SK-MEL-5 (cell line): ENCODE measurements at regions not wholly inside any gene's neighbourhood (a gene's known extent, or its start where the extent isn't known, plus 50 kb on each side); places are given as distances from the start of the nearest gene placed in this dataset.
"Not testable (repeated sequence)": the region's sequence is repeated elsewhere in the genome, so short reads cannot be mapped to it uniquely, and the experiment has no call there.

Source experiments
- DNase-seq: peaks from one replicate; pipeline ENCODE4 v3.0.0-alpha.2; 2016; ENCODE audit warnings: low read depth, low spot score
- in situ Hi-C: cut with HindIII; loops from 2 replicates; pipeline ENCODE4 v1.10.0; 2016; ENCODE audit warnings: low sequenced_read_pairs, high pct_unique_total_duplicates, low pct_unique_long_range_greater_than_20kb

- DNase-seq, result no peak
- in situ Hi-C loops, result no loop called here
Observed at GRCh38 chr3:99319450-99319849, 318.9 kb upstream of the COL8A1 start.

GRCh38 chr3:99317201-99317600, 321.2 kb upstream of the COL8A1 start:
- no peak for DNase-seq
- in situ Hi-C loops, result no loop called here

- in situ Hi-C loops, result no loop called here
- no peak for DNase-seq
Observed at GRCh38 chr3:99315896-99316295, 322.5 kb upstream of the COL8A1 start.

GRCh38 chr3:99313485-99313884, 324.9 kb upstream of the COL8A1 start:
- no peak for DNase-seq
- in situ Hi-C loops, result no loop called here

GRCh38 chr3:99298661-99299060, 339.7 kb upstream of the COL8A1 start:
- DNase-seq, result no peak
- in situ Hi-C loops, result no loop called here

GRCh38 chr3:99295836-99296235, 342.6 kb upstream of the COL8A1 start:
- in situ Hi-C loops, result no loop called here
- no peak for DNase-seq

- in situ Hi-C loops, DNase-seq: not testable (repeated sequence)
Observed at GRCh38 chr3:99294092-99294491, 344.3 kb upstream of the COL8A1 start.

- no peak for DNase-seq
- in situ Hi-C loops, result no loop called here
Observed at GRCh38 chr3:99287876-99288275, 350.5 kb upstream of the COL8A1 start.

GRCh38 chr3:99286266-99286845, 352.0 kb upstream of the COL8A1 start:
- in situ Hi-C loops, result no loop called here

GRCh38 chr3:99269606-99270351, 368.3 kb upstream of the DCBLD2 start:
- DNase-seq, result no peak
- in situ Hi-C loops, result no loop called here

More at GRCh38 chr3:99286266-99286845, 352.0 kb upstream of the COL8A1 start:
- no peak for DNase-seq

- in situ Hi-C loops, result no loop called here
- no peak for DNase-seq
Observed at GRCh38 chr3:99256788-99257187, 355.3 kb upstream of the DCBLD2 start.

GRCh38 chr3:99253963-99254355, 352.5 kb upstream of the DCBLD2 start:
- in situ Hi-C loops, result no loop called here
- DNase-seq, result no peak

- in situ Hi-C loops, result no loop called here
Observed at GRCh38 chr3:99250821-99251355, 349.4 kb upstream of the DCBLD2 start.

GRCh38 chr3:99250272-99250671, 348.8 kb upstream of the DCBLD2 start:
- in situ Hi-C loops, result no loop called here
- no peak for DNase-seq

More at GRCh38 chr3:99250821-99251355, 349.4 kb upstream of the DCBLD2 start:
- DNase-seq, result no peak

- in situ Hi-C loops, result no loop called here
- no peak for DNase-seq
Observed at GRCh38 chr3:99249627-99250026, 348.1 kb upstream of the DCBLD2 start.

GRCh38 chr3:99248913-99249312, 347.4 kb upstream of the DCBLD2 start:
- DNase-seq, result no peak
- in situ Hi-C loops, result no loop called here

GRCh38 chr3:99248130-99248529, 346.6 kb upstream of the DCBLD2 start:
- in situ Hi-C loops, result no loop called here

GRCh38 chr3:99246010-99246654, 344.6 kb upstream of the DCBLD2 start:
- no peak for DNase-seq
- in situ Hi-C loops, result no loop called here

More at GRCh38 chr3:99248130-99248529, 346.6 kb upstream of the DCBLD2 start:
- no peak for DNase-seq

GRCh38 chr3:99242271-99242670, 340.8 kb upstream of the DCBLD2 start:
- in situ Hi-C loops, result no loop called here
- DNase-seq, result no peak
